MCF 10A (cell line): ENCODE measurements at regions not wholly inside any gene's neighbourhood (a gene's known extent, or its start where the extent isn't known, plus 50 kb on each side); places are given as distances from the start of the nearest gene placed in this dataset.

ENCODE experiments used
- BruUV-seq: library from RNA; stranded (reverse); fragments of 400-500 nt; replicated peaks from 2 replicates; lab custom pipeline; 2021; lab: Mats Ljungman, UMichigan
- CTCF ChIA-PET: fragments of 300-600 bp; sonication (Branson Sonifier 250); formaldehyde crosslinking; extraction: SDS; loops from one replicate; lab custom pipeline; 2021; ENCODE audit warnings: antibody characterized with exemption, inconsistent platforms; lab: Yijun Ruan, JAX
- POLR2A ChIA-PET: fragments of 300-600, 350-650 bp; sonication (Branson Sonifier 250); formaldehyde crosslinking; extraction: SDS; loops from one replicate; lab custom pipeline; 2020; ENCODE audit warnings: antibody characterized with exemption, inconsistent platforms; lab: Yijun Ruan, JAX
- DNase-seq: peaks from one replicate; pipeline ENCODE4 v3.0.0-alpha.2; 2018; ENCODE audit not compliant: unreplicated experiment
- H3K27ac Mint-ChIP-seq: one replicate; pipeline ENCODE4 v1.8.0; 2022; ENCODE audit warnings: mild to moderate bottlenecking, low read depth, mixed read lengths; ENCODE audit not compliant: unreplicated experiment
- H3K27me3 Mint-ChIP-seq: one replicate; pipeline ENCODE4 v1.8.0; 2022; ENCODE audit warnings: mixed read lengths; ENCODE audit not compliant: insufficient read depth, unreplicated experiment
- H3K36me3 Mint-ChIP-seq: one replicate; pipeline ENCODE4 v1.8.0; 2022; ENCODE audit warnings: mild to moderate bottlenecking, moderate library complexity, mixed read lengths; ENCODE audit not compliant: insufficient read depth, unreplicated experiment
- H3K4me1 Mint-ChIP-seq: one replicate; pipeline ENCODE4 v1.8.0; 2022; ENCODE audit warnings: mixed read lengths; ENCODE audit not compliant: insufficient read depth, unreplicated experiment
- H3K4me3 Mint-ChIP-seq: one replicate; pipeline ENCODE4 v1.8.0; 2022; ENCODE audit warnings: mild to moderate bottlenecking, moderate library complexity, mixed read lengths; ENCODE audit not compliant: unreplicated experiment
- H3K9me3 Mint-ChIP-seq: one replicate; pipeline ENCODE4 v1.8.0; 2022; ENCODE audit warnings: mixed read lengths; ENCODE audit not compliant: unreplicated experiment
- intact Hi-C: fragments of 100-400 bp; cut with micrococcal nuclease; formaldehyde crosslinking; loops from 2 replicates; pipeline ENCODE4 v1.14.1; 2022
- TF ChIP-seq, protein P1 (sequence below): fragments of 200-600 bp; IDR thresholded peaks from one replicate; pipeline ENCODE4 v1.8.0; 2022; ENCODE audit warnings: antibody characterized with exemption, mild to moderate bottlenecking; ENCODE audit not compliant: unreplicated experiment

DNA sequence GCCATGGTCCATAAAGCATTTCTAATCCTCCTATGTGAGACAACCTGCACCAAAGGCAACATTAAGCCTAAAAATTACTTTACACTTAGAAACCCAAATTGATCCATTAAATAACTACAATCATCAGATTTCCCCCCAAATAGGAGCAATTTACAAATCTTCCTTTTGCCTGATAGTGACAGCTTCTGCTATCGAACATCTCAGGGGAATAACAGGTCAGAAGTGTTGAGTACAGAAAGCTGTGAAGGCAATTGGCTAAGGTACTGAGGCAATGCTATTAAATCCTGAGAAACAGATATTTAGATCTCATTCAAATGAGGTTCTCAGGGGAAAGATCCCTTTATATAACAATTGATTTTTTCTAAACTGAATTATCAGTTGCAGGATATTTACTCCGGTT is 141.1 kb downstream of the PIK3R1 start:
- intact Hi-C loops = no loop called here
- no peaks in the 10 kb centered on the region for H3K9me3 Mint-ChIP-seq
- ChIA-PET CTCF (no interaction called here), POLR2A (no interaction called here)
- no peak overlapping the region for H3K27ac Mint-ChIP-seq
- no peaks in the 10 kb centered on the region for H3K27me3 Mint-ChIP-seq
- TF ChIP-seq, protein P1, sequence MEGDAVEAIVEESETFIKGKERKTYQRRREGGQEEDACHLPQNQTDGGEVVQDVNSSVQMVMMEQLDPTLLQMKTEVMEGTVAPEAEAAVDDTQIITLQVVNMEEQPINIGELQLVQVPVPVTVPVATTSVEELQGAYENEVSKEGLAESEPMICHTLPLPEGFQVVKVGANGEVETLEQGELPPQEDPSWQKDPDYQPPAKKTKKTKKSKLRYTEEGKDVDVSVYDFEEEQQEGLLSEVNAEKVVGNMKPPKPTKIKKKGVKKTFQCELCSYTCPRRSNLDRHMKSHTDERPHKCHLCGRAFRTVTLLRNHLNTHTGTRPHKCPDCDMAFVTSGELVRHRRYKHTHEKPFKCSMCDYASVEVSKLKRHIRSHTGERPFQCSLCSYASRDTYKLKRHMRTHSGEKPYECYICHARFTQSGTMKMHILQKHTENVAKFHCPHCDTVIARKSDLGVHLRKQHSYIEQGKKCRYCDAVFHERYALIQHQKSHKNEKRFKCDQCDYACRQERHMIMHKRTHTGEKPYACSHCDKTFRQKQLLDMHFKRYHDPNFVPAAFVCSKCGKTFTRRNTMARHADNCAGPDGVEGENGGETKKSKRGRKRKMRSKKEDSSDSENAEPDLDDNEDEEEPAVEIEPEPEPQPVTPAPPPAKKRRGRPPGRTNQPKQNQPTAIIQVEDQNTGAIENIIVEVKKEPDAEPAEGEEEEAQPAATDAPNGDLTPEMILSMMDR = no peak
- no peaks in the 10 kb centered on the region for H3K4me1 Mint-ChIP-seq
- no peak overlapping the region for H3K4me3 Mint-ChIP-seq
- H3K36me3 Mint-ChIP-seq = no peaks in the 10 kb centered on the region
- DNase-seq = no peak
- BruUV-seq = no TSS peak

DNA sequence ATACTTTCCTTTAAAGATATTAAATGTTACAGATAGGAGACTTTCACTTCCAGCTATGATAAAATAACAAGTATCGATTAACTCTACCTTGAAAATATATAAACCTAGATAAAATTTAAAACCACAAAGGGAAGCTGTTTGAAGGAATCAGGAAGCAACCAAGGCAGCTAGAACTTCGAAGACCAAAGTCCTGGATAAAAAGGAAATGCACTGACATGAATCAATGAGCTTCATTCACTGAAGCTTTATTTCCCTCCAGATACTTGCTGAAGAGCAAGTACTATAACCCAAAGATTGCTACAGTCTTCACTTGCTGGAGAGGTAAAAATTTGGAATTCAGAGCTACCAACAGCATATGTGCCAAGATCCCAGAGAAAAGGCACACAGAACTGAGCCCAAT is 144.1 kb downstream of the PIK3R1 start:
- CTCF ChIA-PET = interaction anchor here (1.4 kb wide), 1 partner anchor 16 kb away, joined by 3 read pairs; no protein-coding TSS in a partner anchor
- TF ChIP-seq, protein P1 = no peak
- no peaks in the 10 kb centered on the region for H3K4me1 Mint-ChIP-seq
- POLR2A ChIA-PET = interaction anchor here (1.2 to 1.3 kb wide), 2 partner anchors 9 to 16 kb away, joined by 3 to 4 read pairs; no protein-coding TSS in a partner anchor
- no peaks in the 10 kb centered on the region for H3K27me3 Mint-ChIP-seq
- no TSS peak for BruUV-seq
- DNase-seq = no peak
- intact Hi-C loops = no loop called here
- H3K36me3 Mint-ChIP-seq = no peaks in the 10 kb centered on the region
- no peak overlapping the region for H3K27ac Mint-ChIP-seq
- no peaks in the 10 kb centered on the region for H3K9me3 Mint-ChIP-seq
- no peak overlapping the region for H3K4me3 Mint-ChIP-seq

DNA sequence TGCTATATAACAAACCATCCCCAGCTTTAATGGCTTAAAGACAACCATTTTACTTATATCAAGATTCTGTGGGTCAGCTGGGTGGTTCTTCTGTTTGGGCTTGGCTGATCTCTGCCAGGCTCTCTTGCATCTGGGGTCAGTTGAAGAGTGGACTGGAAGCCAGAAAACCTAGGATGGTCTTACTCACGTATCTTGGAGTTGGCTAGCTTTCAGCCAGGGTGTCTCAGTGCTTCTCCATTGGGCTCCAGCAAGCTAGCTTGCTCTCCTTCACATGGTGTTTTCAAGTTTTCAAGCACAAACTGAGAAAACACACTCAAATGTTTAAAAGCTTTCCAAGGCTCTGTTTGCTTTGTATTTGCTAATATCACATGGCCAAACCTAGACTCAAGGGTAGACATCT is 146.8 kb downstream of the PIK3R1 start:
- intact Hi-C loops = no loop called here
- ChIA-PET POLR2A (interaction anchor here (0.9 to 1.1 kb wide), 4 partner anchors 17 to 83 kb away, joined by 3 to 5 read pairs (median 4); no protein-coding TSS in a partner anchor), CTCF (no interaction called here)
- H3K4me3 Mint-ChIP-seq = no peak overlapping the region
- TF ChIP-seq, protein P1 = no peak
- no peaks in the 10 kb centered on the region for H3K9me3 Mint-ChIP-seq
- BruUV-seq = no TSS peak
- H3K36me3 Mint-ChIP-seq = no peaks in the 10 kb centered on the region
- no peaks in the 10 kb centered on the region for H3K27me3 Mint-ChIP-seq
- no peaks in the 10 kb centered on the region for H3K4me1 Mint-ChIP-seq
- no peak for DNase-seq
- no peak overlapping the region for H3K27ac Mint-ChIP-seq

DNA sequence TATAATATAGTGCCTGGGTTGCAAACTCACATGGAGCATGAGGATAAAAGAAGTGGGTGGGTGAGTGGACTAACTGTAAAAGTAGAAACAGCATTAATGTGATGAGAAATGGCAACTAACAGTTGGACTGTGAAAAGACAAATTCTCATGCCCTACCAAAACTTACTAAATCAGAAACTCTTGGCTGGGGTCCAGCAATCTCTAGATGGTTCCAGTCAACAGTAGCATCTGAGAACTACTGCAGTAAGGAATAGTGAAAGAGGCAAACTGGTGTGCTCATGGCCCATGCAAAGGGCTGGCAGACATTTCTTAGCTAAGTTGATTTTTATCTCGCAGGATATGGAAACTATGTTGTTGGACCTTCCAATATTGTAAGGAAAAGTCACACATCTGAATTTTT is 150.3 kb downstream of the PIK3R1 start:
- Mint-ChIP-seq H3K4me1 (peaks cover 15% of the 10 kb centered on the region), H3K36me3 (no peaks in the 10 kb centered on the region), H3K4me3 (no peak overlapping the region), H3K9me3 (no peaks in the 10 kb centered on the region), H3K27me3 (no peaks in the 10 kb centered on the region), H3K27ac (no peak overlapping the region)
- intact Hi-C loops = no loop called here
- ChIA-PET CTCF (no interaction called here), POLR2A (no interaction called here)
- TF ChIP-seq, protein P1 = no peak
- BruUV-seq = no TSS peak
- no peak for DNase-seq
